GM19351 (cell line): ENCODE measurements at regions not wholly inside any gene's neighbourhood (a gene's known extent, or its start where the extent isn't known, plus 50 kb on each side); places are given as distances from the start of the nearest gene placed in this dataset.
"Not testable (repeated sequence)": the region's sequence is repeated elsewhere in the genome, so short reads cannot be mapped to it uniquely, and the experiment has no call there.

Experiments
- ATAC-seq: cut with Tn5 transposase; IDR thresholded peaks from one replicate; pipeline ENCODE4 v1.9.1; 2021; ENCODE audit warnings: mild to moderate bottlenecking, moderate library complexity; ENCODE audit not compliant: unreplicated experiment

- ATAC-seq: no peak
Measured at GRCh38 chr7:90053094-90053493, 101.2 kb upstream of the STEAP1 start.

- no peak for ATAC-seq
Measured at GRCh38 chr7:90061077-90061476, 93.2 kb upstream of the STEAP1 start.

GRCh38 chr7:90064370-90064769 is 89.9 kb upstream of the STEAP1 start:
- no peak for ATAC-seq

- no peak for ATAC-seq
Measured at GRCh38 chr7:90067171-90067570, 87.1 kb upstream of the STEAP1 start.

GRCh38 chr7:90070238-90070637 is 84.0 kb upstream of the STEAP1 start:
- not testable (repeated sequence) for ATAC-seq

GRCh38 chr7:90078921-90079320 is 75.3 kb upstream of the STEAP1 start:
- ATAC-seq: no peak

GRCh38 chr7:90081621-90082020 is 72.6 kb upstream of the STEAP1 start:
- no peak for ATAC-seq

- ATAC-seq: no peak
Measured at GRCh38 chr7:90092506-90092905, 61.8 kb upstream of the STEAP1 start.

- no peak for ATAC-seq
Measured at GRCh38 chr7:90094030-90094429, 60.2 kb upstream of the STEAP1 start.
